GM12873 (cell line): ENCODE measurements at regions not wholly inside any gene's neighbourhood (a gene's known extent, or its start where the extent isn't known, plus 50 kb on each side); places are given as distances from the start of the nearest gene placed in this dataset.

ENCODE experiments used
- CTCF ChIP-seq: IDR thresholded peaks from 2 replicates; pipeline ENCODE4 v1.5.1; 2012; ENCODE audit warnings: low read depth, mild to moderate bottlenecking, moderate library complexity, low read length, control low read depth; ENCODE audit not compliant: insufficient read depth; ENCODE audit errors: missing control alignments

DNA sequence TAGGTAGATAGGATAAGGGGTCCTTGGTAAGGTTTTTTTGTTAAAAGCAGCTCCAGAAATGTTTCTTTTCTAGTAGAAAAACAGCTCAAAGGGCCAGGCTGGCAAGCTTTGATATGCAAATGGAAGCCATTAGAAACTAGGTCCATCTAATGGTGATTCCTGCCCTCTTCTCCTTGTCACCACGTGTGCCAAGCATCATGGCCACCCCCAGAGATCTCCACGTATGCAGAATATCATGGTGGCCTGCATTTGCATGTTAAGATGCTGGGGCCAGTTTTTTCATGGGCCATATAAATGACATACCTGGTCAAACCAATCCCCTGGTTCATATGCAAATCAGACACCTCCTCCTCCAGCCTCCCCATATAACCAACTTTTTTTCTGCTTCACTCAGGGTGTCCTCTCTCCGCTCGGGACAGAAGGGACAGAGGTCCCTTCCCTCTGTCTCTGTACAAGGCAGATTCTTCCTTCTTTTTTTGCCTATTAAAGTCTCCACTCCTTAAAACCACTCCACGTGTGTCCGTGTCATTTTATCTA, 1335.9 kb downstream of the UQCRFS1 start:
- TF ChIP-seq CTCF, result no peak

DNA sequence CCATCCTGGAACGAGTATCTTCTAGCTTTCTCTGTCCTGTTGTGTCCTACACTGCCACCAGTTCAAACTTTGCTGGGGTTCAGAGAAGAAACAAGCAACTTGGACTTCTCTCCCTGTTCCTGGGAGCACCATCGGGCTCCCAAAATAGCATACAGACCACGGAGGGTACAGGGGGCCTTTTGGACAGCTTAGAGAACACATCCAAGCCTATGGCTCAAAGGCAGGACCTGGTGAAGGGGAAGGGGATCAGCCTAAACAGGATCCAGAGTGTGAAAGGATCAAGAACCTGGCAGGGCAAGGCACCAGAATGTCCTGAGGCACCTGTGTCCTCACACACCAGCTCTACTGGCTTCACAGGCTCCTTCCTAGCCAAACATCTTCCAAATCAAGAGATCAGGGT, 1336.5 kb downstream of the UQCRFS1 start:
- no peak for TF ChIP-seq CTCF

GRCh38 chr19:27872370-27872769, 1340.6 kb downstream of the UQCRFS1 start:
- no peak for TF ChIP-seq CTCF

GRCh38 chr19:27870293-27870692, 1342.7 kb downstream of the UQCRFS1 start:
- TF ChIP-seq CTCF, result no peak

DNA sequence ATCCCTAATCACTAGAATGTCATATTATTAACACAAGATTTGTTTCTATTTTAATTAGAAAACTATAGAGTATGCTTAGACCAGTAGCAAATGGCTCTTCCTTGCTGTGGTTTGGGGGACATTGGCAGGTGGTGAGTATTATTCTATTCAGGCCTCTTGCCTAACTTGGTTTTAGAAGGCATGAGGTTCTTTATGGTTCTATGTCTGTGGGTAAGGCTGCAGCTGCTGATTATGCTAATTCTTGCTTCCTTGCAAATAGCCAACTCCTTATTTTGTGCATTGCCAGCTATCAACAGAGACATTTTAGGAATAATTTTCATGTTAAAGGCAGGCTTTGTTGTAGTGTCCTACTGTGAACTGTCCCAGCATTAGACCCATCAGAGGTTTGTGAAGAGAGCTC, 1344.9 kb downstream of the UQCRFS1 start:
- TF ChIP-seq CTCF, result no peak

DNA sequence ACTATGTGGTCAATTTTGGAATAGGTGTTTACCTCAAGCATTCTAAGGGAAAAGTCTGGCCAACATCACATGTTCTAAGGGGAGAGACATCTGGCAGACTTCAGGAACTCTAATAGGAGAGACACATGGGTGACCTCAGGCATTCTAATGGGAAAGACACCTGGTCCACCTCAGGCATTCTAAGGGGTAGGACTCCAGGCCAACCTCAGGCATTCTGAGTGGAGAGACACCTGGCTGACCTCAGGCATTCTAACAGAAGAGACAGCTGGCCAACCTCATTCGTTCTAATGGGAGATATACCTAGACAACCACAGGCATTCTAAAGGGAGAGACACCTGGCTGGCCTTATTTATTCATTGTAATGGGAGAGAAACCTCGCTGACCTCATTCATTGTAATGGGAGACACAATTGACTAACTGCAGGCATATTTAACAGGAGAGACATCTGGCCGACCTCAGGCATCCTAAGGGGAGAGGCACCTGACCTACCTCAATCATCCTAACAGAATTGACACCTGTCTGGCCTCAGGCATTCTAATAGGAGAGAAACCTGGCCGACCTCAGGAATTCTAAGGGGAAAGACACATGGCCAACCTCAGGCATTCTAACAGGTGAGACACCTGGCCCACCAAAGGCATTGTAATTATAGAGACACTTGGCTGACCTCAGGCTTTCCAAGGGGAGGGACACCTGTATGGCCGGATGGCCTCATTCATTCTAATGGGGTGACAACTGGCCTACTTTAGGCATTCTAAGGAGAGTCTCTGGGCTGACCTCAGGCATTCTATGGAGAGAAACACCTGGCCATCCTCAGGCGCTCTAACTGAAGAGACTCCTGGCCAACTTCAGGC, 1346.8 kb downstream of the UQCRFS1 start:
- TF ChIP-seq CTCF, result no peak

DNA sequence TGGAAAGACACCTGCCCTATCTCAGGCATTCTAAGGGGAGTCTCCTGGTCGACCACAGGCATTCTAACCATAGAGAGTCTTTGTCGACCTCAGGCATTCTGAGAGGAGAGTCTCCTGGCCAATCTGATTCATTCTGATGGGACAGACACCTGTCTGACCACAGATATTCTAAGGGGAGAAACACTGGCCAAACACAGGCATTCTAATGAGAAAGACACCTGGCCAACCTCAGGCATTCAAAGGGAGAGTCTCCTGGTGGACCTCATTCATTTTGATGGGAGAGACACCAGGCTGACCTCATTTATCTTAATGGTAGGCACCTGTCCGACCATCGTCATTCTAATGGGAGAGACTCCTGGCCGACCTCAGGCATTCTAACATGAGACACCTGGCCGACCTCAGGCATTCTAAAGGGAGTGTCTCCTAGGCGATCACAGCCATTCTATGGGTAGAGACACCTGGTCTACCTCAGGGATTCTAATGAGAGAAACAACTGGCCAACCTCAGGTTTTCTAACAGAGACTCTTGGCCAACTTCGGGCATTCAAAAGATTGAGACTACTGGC, 1351.5 kb downstream of the UQCRFS1 start:
- TF ChIP-seq CTCF, result no peak
